Activated CD4-positive, alpha-beta T cell treated with anti-CD3 and anti-CD28 coated beads, Interleukin-2, amount 50 U/mL, for 4 hours (primary cell): ENCODE measurements at regions not wholly inside any gene's neighbourhood (a gene's known extent, or its start where the extent isn't known, plus 50 kb on each side); places are given as distances from the start of the nearest gene placed in this dataset.
"Not testable (repeated sequence)": the region's sequence is repeated elsewhere in the genome, so short reads cannot be mapped to it uniquely, and the experiment has no call there.

Source experiments
- DNase-seq, 2 experiments: peaks; one replicate each; pipeline ENCODE4 v3.0.0-alpha.2; 2020

- DNase-seq = no peak
Observed at GRCh38 chr6:97697456-97697855, 414.4 kb upstream of the MMS22L start.

DNA sequence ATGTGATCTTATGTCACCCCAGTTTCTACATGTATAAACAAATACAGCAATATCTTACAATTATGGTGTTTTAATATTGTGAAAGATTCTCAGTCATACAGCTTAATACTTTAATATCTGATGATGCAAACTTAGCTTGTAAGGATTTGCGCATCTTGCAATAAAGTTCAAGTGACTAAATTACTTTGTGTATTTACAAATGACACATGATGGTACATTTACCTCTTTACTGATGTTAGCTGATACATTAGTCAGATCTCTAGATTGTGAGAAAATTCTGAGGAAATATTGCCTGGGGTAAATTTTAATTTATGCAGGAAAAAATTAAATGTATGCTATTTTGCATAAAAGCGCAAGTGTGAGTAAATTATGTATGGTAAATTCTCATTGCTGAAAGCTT lies 418.8 kb upstream of the MMS22L start:
- no peak for DNase-seq

- DNase-seq = no peak
Observed at GRCh38 chr6:97702248-97702647, 419.2 kb upstream of the MMS22L start.

GRCh38 chr6:97703661-97704060 lies 420.6 kb upstream of the MMS22L start:
- DNase-seq = no peak

- no peak for DNase-seq
Observed at GRCh38 chr6:97705568-97705967, 422.6 kb upstream of the MMS22L start.

DNA sequence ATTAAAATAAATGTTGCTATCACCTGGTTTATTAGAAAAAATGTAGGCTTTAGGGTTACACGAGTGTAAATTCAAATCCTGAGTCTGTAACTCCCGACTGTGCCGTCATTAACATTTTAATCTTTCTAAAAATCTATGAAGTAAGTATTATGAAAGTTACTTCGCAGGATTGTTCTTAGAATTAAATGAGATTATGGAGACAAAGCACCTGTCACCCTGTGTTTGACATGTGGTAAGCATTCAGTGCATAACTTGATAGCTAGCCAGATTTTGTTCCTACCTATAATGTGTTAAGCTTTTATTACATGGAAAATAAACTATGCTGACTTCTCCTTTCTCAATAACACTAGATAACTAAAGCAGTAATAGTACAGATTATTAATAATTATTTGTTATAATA lies 429.7 kb upstream of the MMS22L start:
- DNase-seq = no peak

- no peak for DNase-seq
Observed at GRCh38 chr6:97714772-97715171, 431.8 kb upstream of the MMS22L start.

- no peak for DNase-seq
Observed at GRCh38 chr6:97717086-97717485, 434.1 kb upstream of the MMS22L start.

GRCh38 chr6:97726378-97726777 lies 443.4 kb upstream of the MMS22L start:
- no peak for DNase-seq

GRCh38 chr6:97732045-97732444 lies 449.0 kb upstream of the MMS22L start:
- DNase-seq = no peak

GRCh38 chr6:97757575-97757974 lies 474.6 kb upstream of the MMS22L start:
- DNase-seq = no peak

DNA sequence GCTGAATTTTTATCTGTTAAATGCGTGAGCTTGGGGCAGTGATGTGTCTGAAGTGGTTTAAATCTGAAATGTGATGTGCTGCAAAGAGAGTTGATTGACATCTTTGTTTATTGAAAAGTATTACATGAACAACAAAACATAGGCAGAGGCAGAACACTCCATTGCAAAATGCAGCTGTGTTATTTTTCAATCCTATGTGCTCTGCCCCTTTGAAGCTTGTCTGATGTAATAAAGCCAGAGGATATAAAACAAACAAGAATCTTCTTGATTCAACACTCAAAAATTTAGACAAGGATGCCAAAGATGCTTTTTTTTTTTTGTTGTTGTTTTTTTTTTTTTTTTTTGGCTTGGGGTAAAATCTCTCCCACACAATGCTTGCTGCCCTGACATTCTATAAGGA lies 482.4 kb upstream of the MMS22L start:
- no peak for DNase-seq

DNA sequence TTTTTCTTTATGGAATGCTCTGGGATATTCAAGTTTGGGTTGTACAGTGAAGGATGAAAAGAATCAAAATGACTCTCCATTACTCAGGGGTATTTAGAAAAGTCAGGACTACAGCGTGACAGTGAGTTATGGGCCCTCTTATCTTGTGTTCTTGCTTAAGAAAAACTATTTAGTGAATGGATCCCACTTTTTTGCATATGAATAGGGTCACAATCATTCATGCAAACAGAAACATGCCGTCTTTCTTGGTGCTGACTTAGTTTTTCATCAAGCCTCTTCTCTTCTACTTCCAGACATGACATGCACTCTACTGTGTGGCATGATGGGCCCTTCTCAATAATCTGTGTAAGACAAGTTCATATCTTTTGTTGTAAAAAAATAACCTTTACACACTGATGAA lies 488.4 kb upstream of the MMS22L start:
- no peak for DNase-seq

DNA sequence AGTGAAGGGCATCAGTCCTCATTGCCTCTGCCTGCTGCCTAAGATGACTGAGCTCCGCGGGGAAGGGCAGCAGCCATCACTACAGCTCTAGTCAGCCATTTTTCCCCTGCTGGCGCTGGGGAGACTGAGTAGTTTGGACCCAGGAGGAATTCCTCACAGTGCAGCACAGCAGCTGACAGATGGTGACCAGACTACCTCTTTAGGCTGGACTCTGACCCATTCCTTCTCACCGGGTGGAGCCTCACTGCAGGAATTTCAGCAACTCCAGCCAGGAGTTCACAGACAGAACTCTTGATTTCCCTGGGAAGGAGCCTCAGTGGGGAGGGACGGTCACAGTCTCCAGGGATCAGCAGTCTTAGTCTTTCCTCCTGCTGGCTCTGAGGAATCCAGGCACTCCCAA lies 492.0 kb upstream of the MMS22L start:
- no peak for DNase-seq

- DNase-seq = no peak
Observed at GRCh38 chr6:97778290-97779038, 495.4 kb upstream of the MMS22L start.

DNA sequence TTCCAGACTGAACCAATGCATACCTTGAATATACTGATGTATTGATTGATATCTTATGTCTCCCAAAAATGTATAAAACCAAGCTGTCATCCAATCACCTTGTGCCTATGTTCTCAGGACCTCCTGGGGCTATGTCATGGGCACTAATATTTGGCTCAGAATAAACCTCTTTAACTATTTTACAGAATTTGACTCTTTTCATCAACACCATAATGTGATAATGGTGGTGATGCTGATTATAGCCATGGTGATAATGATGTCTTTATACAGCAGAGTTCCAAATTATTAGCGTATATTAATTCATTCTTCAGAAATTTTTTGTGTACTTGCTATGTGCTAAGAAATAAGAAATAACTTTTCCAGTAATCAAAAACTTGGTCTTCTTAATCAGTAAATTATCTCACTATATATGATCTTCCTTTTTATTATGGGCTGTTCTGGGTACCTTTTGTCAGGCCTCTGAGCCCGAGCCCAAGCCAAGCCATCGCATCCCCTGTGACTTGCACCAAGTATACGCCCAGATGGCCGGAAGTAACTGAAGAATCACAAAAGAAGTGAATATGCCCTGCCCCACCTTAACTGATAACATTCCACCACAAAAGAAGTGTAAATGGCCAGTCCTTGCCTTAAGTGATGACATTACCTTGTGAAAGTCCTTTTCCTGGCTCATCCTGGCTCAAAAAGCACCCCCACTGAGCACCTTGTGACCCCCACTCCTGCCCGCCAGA lies 496.2 kb upstream of the MMS22L start:
- not testable (repeated sequence) for DNase-seq

DNA sequence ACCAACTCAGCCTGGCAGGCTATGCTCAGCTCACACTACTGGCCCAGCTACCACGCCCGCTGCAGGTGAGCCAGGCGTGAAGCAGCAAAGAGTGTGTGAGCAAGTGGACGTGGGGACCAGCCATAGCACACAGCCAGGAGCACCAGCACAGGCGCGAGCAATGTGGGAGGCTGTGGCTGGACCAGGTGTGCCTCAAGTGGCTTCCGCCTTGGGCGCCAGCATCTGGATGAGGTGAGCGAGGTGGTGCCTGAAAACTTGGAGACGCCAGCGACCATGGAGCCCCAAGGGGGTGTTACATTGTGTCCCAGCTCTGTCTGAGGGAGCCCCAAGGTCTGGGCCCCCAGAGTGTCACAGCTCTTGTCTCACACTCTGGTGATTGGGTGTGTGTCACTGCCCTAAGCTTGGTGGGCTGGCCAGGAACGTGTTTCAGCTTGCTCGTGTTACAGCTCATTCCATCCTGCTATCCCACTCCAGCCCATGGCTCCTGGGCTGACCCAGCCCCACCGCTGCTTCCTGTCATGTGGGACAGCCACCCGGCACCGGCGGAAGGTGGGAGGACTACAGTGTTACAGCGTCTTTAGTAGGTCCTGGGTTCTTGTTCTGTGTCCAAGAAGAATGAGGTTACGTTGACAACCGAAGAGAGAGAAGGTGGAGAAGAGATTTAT lies 508.0 kb upstream of the MMS22L start:
- DNase-seq = no peak

GRCh38 chr6:97805596-97805995 lies 522.6 kb upstream of the MMS22L start:
- DNase-seq = no peak

- no peak for DNase-seq
Observed at GRCh38 chr6:97812940-97813339, 529.9 kb upstream of the MMS22L start.

- DNase-seq = no peak
Observed at GRCh38 chr6:97813889-97814567, 531.0 kb upstream of the MMS22L start.

DNA sequence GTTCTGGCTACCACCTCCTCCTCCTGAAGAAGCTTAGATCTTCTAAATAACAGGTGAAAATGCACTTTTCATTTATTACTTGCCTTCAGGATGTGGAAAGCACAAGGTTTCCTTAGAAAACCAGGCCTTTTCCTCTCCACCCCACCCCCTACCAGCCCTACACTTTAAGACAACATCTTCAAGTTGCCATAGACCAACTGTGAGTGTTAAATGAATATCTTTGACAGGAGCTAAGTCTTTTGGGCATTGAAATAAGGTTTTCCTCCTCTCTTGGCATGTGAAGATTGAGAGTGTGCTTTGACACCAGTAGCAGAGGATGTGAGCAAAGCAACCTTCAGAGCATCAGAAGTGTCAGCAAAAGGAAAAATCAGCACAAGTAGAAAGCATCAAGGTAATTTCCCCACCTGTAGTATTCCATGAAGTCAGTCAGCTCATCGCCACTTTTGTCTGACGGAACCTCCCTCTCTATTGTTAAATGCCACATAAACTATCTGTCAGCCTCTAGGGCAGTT lies 532.3 kb upstream of the MMS22L start:
- no peak for DNase-seq

DNA sequence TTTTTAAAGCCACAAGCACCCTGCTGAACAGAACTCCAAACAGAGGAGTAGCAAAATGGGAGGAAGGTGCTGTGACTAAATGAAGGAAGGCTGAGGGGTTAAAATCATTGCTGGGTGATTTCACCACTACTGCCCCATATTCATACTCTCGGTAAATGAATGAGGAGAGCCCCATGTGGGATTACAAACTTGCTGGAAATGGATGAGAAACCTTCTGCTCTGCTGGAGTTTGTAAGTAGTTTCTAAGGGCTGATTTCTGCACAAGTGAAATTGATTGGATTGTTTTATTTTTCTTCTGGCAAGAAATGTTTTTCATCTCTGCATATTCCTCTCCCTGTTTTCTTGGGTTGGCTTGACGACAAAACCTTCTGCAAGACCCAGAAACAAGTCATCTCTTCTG lies 533.5 kb upstream of the MMS22L start:
- no peak for DNase-seq

- DNase-seq = no peak
Observed at GRCh38 chr6:97819710-97820109, 536.7 kb upstream of the MMS22L start.
